ENCODE measurements at regions not wholly inside any gene's neighbourhood (a gene's known extent, or its start where the extent isn't known, plus 50 kb on each side); places are given as distances from the start of the nearest gene placed in this dataset.

GRCh38 chr6:142537612-142538478 is 236.0 kb downstream of the ADGRG6 start:
- no peak overlapping the region for H3K4me3 ChIP-seq (ENCODE audit: low read length)
- no peak overlapping the region for H3K27ac ChIP-seq (ENCODE audit: low read depth, low read length)
- no peak overlapping the region for H3K9ac ChIP-seq (ENCODE audit: low read length)
- H3K27me3 ChIP-seq (ENCODE audit: control insufficient read depth, insufficient read depth, low read length) = no peaks in the 10 kb centered on the region
- H3K4me1 ChIP-seq (ENCODE audit: control insufficient read depth, insufficient read depth, low read length) = no peaks in the 10 kb centered on the region
- H3K36me3 ChIP-seq (ENCODE audit: control insufficient read depth, insufficient read depth, low read length) = no peaks in the 10 kb centered on the region

- H3K36me3 ChIP-seq (ENCODE audit: control insufficient read depth, insufficient read depth, low read length) = no peaks in the 10 kb centered on the region
- no peaks in the 10 kb centered on the region for H3K27me3 ChIP-seq (ENCODE audit: control insufficient read depth, insufficient read depth, low read length)
- no peak overlapping the region for H3K4me3 ChIP-seq (ENCODE audit: low read length)
- no peaks in the 10 kb centered on the region for H3K4me1 ChIP-seq (ENCODE audit: control insufficient read depth, insufficient read depth, low read length)
- no peak overlapping the region for H3K27ac ChIP-seq (ENCODE audit: low read depth, low read length)
- H3K9ac ChIP-seq (ENCODE audit: low read length) = no peak overlapping the region
Measured at GRCh38 chr6:142542704-142543233, 241.0 kb downstream of the ADGRG6 start.

DNA sequence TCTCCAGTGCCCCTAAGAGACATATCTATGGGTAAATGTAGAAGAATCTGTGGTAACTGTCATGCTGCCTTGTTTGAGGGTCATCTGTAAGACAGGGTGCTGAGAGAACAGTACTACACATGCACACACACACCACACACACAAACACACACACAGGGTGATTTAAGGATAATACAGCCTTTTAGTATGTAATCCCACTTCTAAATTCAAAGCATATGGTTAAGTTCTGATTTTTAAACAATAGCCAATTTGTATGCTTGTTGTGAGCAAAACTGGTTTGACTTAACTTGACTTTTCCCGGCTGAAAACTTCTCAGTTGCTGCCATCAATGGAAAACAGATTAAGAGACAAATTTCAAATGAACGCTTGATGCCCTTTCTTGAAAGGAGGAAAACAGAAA is 241.8 kb downstream of the ADGRG6 start:
- no peak overlapping the region for H3K4me3 ChIP-seq (ENCODE audit: low read length)
- no peak overlapping the region for H3K27ac ChIP-seq (ENCODE audit: low read depth, low read length)
- H3K9ac ChIP-seq (ENCODE audit: low read length) = no peak overlapping the region
- H3K36me3 ChIP-seq (ENCODE audit: control insufficient read depth, insufficient read depth, low read length) = no peaks in the 10 kb centered on the region
- no peaks in the 10 kb centered on the region for H3K4me1 ChIP-seq (ENCODE audit: control insufficient read depth, insufficient read depth, low read length)
- H3K27me3 ChIP-seq (ENCODE audit: control insufficient read depth, insufficient read depth, low read length) = no peaks in the 10 kb centered on the region

- H3K4me3 ChIP-seq (ENCODE audit: low read length) = no peak overlapping the region
- H3K9ac ChIP-seq (ENCODE audit: low read length) = no peak overlapping the region
- no peaks in the 10 kb centered on the region for H3K4me1 ChIP-seq (ENCODE audit: control insufficient read depth, insufficient read depth, low read length)
- H3K27ac ChIP-seq (ENCODE audit: low read depth, low read length) = no peak overlapping the region
- H3K27me3 ChIP-seq (ENCODE audit: control insufficient read depth, insufficient read depth, low read length) = no peaks in the 10 kb centered on the region
- H3K36me3 ChIP-seq (ENCODE audit: control insufficient read depth, insufficient read depth, low read length) = no peaks in the 10 kb centered on the region
Measured at GRCh38 chr6:142544199-142544838, 242.5 kb downstream of the ADGRG6 start.

- H3K27me3 ChIP-seq (ENCODE audit: control insufficient read depth, insufficient read depth, low read length) = no peaks in the 10 kb centered on the region
- no peak overlapping the region for H3K4me3 ChIP-seq (ENCODE audit: low read length)
- H3K9ac ChIP-seq (ENCODE audit: low read length) = no peak overlapping the region
- no peak overlapping the region for H3K27ac ChIP-seq (ENCODE audit: low read depth, low read length)
- H3K36me3 ChIP-seq (ENCODE audit: control insufficient read depth, insufficient read depth, low read length) = no peaks in the 10 kb centered on the region
- H3K4me1 ChIP-seq (ENCODE audit: control insufficient read depth, insufficient read depth, low read length) = no peaks in the 10 kb centered on the region
Measured at GRCh38 chr6:142545147-142545546, 243.3 kb downstream of the ADGRG6 start.

GRCh38 chr6:142548566-142548965 is 246.8 kb downstream of the ADGRG6 start:
- Histone ChIP-seq H3K27me3 (ENCODE audit: control insufficient read depth, insufficient read depth, low read length) (no peaks in the 10 kb centered on the region), H3K4me1 (ENCODE audit: control insufficient read depth, insufficient read depth, low read length) (no peaks in the 10 kb centered on the region), H3K36me3 (ENCODE audit: control insufficient read depth, insufficient read depth, low read length) (no peaks in the 10 kb centered on the region), H3K27ac (ENCODE audit: low read depth, low read length) (no peak overlapping the region), H3K9ac (ENCODE audit: low read length) (no peak overlapping the region), H3K4me3 (ENCODE audit: low read length) (no peak overlapping the region)

DNA sequence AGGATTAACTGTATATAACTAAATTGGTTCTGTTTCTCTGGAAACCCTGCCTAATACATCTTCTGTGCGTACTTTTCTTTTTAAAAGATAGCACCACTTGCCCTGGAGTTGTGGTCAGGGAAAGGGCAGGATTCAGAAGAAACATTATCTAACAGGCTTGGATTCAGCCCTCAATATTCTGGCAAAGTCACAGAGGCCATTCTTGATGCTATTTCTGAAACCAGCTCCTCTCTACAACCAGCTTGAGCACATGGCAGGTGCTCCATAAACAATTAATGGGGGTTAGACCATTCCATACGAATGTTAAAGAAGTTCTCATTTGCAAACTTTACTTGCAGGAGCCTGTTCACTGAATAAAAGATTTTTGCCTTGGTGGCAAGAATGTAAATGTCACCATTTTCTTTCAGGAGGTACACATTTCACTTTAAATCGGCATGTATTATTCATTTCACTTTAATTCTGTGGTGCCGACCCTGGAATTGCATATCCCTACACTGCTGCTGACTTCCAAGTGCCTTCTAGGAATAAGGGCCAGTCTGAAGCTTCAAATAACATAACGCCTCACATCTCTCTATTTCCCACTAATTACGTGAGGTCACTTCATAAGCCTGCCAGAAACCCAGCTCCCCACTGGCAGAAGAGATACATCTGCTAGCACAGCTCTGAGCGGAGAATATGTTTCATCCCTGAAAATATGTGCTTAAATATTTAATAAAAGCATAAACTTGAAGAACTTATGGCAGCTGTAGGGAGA is 248.7 kb downstream of the ADGRG6 start:
- Histone ChIP-seq H3K4me3 (ENCODE audit: low read length) (no peak overlapping the region), H3K27ac (ENCODE audit: low read depth, low read length) (no peak overlapping the region), H3K27me3 (ENCODE audit: control insufficient read depth, insufficient read depth, low read length) (no peaks in the 10 kb centered on the region), H3K4me1 (ENCODE audit: control insufficient read depth, insufficient read depth, low read length) (no peaks in the 10 kb centered on the region), H3K36me3 (ENCODE audit: control insufficient read depth, insufficient read depth, low read length) (no peaks in the 10 kb centered on the region), H3K9ac (ENCODE audit: low read length) (no peak overlapping the region)

- Histone ChIP-seq H3K4me1 (ENCODE audit: control insufficient read depth, insufficient read depth, low read length) (no peaks in the 10 kb centered on the region), H3K27me3 (ENCODE audit: control insufficient read depth, insufficient read depth, low read length) (no peaks in the 10 kb centered on the region), H3K36me3 (ENCODE audit: control insufficient read depth, insufficient read depth, low read length) (no peaks in the 10 kb centered on the region), H3K9ac (ENCODE audit: low read length) (no peak overlapping the region), H3K27ac (ENCODE audit: low read depth, low read length) (no peak overlapping the region), H3K4me3 (ENCODE audit: low read length) (no peak overlapping the region)
Measured at GRCh38 chr6:142551274-142551811, 249.5 kb downstream of the ADGRG6 start.

GRCh38 chr6:142558786-142559185 is 257.0 kb downstream of the ADGRG6 start:
- Histone ChIP-seq H3K36me3 (ENCODE audit: control insufficient read depth, insufficient read depth, low read length) (no peaks in the 10 kb centered on the region), H3K27me3 (ENCODE audit: control insufficient read depth, insufficient read depth, low read length) (no peaks in the 10 kb centered on the region), H3K27ac (ENCODE audit: low read depth, low read length) (no peak overlapping the region), H3K4me3 (ENCODE audit: low read length) (no peak overlapping the region), H3K4me1 (ENCODE audit: control insufficient read depth, insufficient read depth, low read length) (no peaks in the 10 kb centered on the region), H3K9ac (ENCODE audit: low read length) (no peak overlapping the region)

DNA sequence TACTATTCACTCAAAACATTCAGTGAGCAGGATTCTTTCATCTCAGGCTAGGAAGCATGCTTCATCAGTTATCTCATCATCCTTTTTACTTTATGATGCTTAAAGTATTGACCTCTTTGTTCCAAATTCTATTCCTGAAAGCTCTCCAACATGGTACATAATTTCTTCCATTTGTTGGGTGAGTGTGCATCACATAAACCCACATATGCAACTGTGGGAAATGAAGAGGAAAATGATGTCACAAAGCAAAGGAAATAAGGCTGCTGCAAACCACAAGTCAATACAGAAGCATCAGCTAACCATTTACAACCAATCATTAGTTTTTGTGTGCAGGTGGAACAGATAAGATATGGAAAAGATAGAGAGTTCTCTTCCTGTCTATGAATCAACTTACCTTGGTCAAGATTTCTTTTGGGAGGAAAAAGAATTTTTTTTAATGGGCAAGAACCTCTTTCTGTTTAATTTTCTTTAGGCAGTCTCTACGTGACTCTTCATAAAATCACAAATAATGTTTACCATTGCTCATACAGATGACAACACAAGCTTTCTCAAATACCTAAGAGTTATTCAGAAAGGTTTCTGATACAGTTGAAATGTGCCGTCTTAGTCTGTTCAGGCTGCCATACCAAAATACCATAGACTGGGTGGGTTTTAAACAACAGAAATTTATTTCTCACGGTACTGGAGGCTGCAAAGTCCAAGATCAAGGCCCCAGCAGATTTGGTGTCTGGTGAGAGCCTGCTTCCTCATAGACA is 259.9 kb downstream of the ADGRG6 start:
- Histone ChIP-seq H3K4me3 (ENCODE audit: low read length) (no peak overlapping the region), H3K27ac (ENCODE audit: low read depth, low read length) (no peak overlapping the region), H3K4me1 (ENCODE audit: control insufficient read depth, insufficient read depth, low read length) (no peaks in the 10 kb centered on the region), H3K9ac (ENCODE audit: low read length) (no peak overlapping the region), H3K36me3 (ENCODE audit: control insufficient read depth, insufficient read depth, low read length) (no peaks in the 10 kb centered on the region), H3K27me3 (ENCODE audit: control insufficient read depth, insufficient read depth, low read length) (no peaks in the 10 kb centered on the region)

- Histone ChIP-seq H3K27me3 (ENCODE audit: control insufficient read depth, insufficient read depth, low read length) (no peaks in the 10 kb centered on the region), H3K9ac (ENCODE audit: low read length) (no peak overlapping the region), H3K27ac (ENCODE audit: low read depth, low read length) (no peak overlapping the region), H3K4me3 (ENCODE audit: low read length) (no peak overlapping the region), H3K36me3 (ENCODE audit: control insufficient read depth, insufficient read depth, low read length) (no peaks in the 10 kb centered on the region), H3K4me1 (ENCODE audit: control insufficient read depth, insufficient read depth, low read length) (no peaks in the 10 kb centered on the region)
Measured at GRCh38 chr6:142562865-142563264, 261.1 kb downstream of the ADGRG6 start.

All from rectal smooth muscle tissue (tissue), 1 donor.